Loucy (cell line): ENCODE measurements at regions not wholly inside any gene's neighbourhood (a gene's known extent, or its start where the extent isn't known, plus 50 kb on each side); places are given as distances from the start of the nearest gene placed in this dataset.

Source experiments
- H2AFZ ChIP-seq: fragments of 200-600 bp; sonication (generic); 2 replicates; pipeline ENCODE4 v1.6.0; 2016; ENCODE audit warnings: antibody characterized with exemption, mild to moderate bottlenecking, low read length, moderate library complexity
- H3F3A ChIP-seq: fragments of 200-600 bp; 2 replicates; pipeline ENCODE4 v1.6.0; 2016; ENCODE audit warnings: antibody characterized with exemption, low read depth, mild to moderate bottlenecking
- H3K27me3 ChIP-seq: fragments of 200-600 bp; sonication (generic); 2 replicates; pipeline ENCODE4 v1.6.1; 2014; ENCODE audit warnings: low read length, mild to moderate bottlenecking; ENCODE audit not compliant: insufficient read depth, poor library complexity, severe bottlenecking
- H3K36me3 ChIP-seq: fragments of 200-600 bp; sonication (generic); 2 replicates; pipeline ENCODE4 v1.6.1; 2016; ENCODE audit warnings: low read length; ENCODE audit not compliant: insufficient read depth
- H3K4me1 ChIP-seq: fragments of 200-600 bp; sonication (generic); 2 replicates; pipeline ENCODE4 v1.5.1; 2014; ENCODE audit warnings: low read length, mild to moderate bottlenecking; ENCODE audit not compliant: insufficient read depth, poor library complexity, severe bottlenecking
- H3K4me2 ChIP-seq: fragments of 200-600 bp; sonication (generic); 2 replicates; pipeline ENCODE4 v1.6.0; 2014; ENCODE audit warnings: antibody characterized with exemption, low read length, low read depth, mild to moderate bottlenecking; ENCODE audit not compliant: poor library complexity, severe bottlenecking
- H3K4me3 ChIP-seq: fragments of 200-600 bp; sonication (generic); 2 replicates; pipeline ENCODE4 v1.5.1; 2014; ENCODE audit warnings: low read length, mild to moderate bottlenecking, mixed read lengths; ENCODE audit not compliant: poor library complexity, severe bottlenecking
- H3K79me2 ChIP-seq: fragments of 200-600 bp; sonication (generic); 2 replicates; pipeline ENCODE4 v1.6.1; 2014; ENCODE audit warnings: low read length; ENCODE audit not compliant: insufficient read depth
- H3K9ac ChIP-seq: fragments of 200-600 bp; sonication (generic); 2 replicates; pipeline ENCODE4 v1.6.0; 2014; ENCODE audit warnings: mild to moderate bottlenecking, low read depth, low read length, moderate library complexity; ENCODE audit not compliant: poor library complexity, severe bottlenecking
- H3K9me2 ChIP-seq: fragments of 200-600 bp; sonication (generic); replicated peaks from 2 replicates; pipeline ENCODE4 v1.6.1; 2016; ENCODE audit warnings: low read depth, low read length, mixed read lengths
- H3K9me3 ChIP-seq: fragments of 200-600 bp; sonication (generic); 2 replicates; pipeline ENCODE4 v1.6.1; 2014; ENCODE audit warnings: mild to moderate bottlenecking, antibody characterized with exemption, low read length, low read depth; ENCODE audit not compliant: insufficient read depth
- H4K20me1 ChIP-seq: fragments of 200-600 bp; sonication (generic); 2 replicates; pipeline ENCODE4 v1.6.0; 2014; ENCODE audit warnings: antibody characterized with exemption, low read length, mild to moderate bottlenecking; ENCODE audit not compliant: insufficient read depth, poor library complexity, severe bottlenecking
- EZH2phosphoT487 ChIP-seq: fragments of 200-600 bp; IDR thresholded peaks from 2 replicates; pipeline ENCODE4 v1.6.1; 2018; ENCODE audit warnings: antibody characterized with exemption, mild to moderate bottlenecking, moderate library complexity, borderline replicate concordance
- TF ChIP-seq, protein P1 (sequence below): fragments of 200-600 bp; sonication (generic); conservative IDR thresholded peaks from 2 replicates; pipeline ENCODE4 v1.5.1; 2014; ENCODE audit warnings: mild to moderate bottlenecking, antibody characterized with exemption, low read length

DNA sequence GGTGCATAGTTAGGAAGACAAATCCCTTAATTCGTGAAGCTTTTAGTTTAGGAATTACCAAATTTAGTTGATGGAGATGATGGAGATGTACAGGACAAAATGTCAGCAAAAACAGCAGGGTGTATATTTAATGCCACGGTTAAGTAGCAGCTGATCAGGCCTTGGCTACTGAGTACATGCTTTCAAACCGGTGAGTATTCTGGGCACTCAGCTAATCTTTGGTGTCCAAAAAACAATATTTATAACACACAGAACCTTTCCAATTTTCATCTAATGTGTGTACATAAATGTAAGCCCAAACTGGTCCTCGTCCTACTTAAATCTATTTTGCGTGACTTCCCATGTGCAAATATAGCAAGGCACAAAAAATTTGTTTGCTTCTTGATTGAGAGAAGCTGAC, 703.4 kb upstream of the LINC00305 start:
- Histone ChIP-seq H3K27me3 (no peaks in the 10 kb centered on the region), H3K9ac (no peak overlapping the region), H3K4me1 (no peaks in the 10 kb centered on the region), H4K20me1 (no peaks in the 10 kb centered on the region), H3F3A (no peaks in the 10 kb centered on the region), H3K9me3 (no peaks in the 10 kb centered on the region), H3K4me3 (no peak overlapping the region), H3K36me3 (no peaks in the 10 kb centered on the region), H2AFZ (no peak overlapping the region), H3K79me2 (no peaks in the 10 kb centered on the region), H3K9me2 (no peaks in the 10 kb centered on the region), H3K4me2 (no peak overlapping the region)
- TF ChIP-seq, protein P1, sequence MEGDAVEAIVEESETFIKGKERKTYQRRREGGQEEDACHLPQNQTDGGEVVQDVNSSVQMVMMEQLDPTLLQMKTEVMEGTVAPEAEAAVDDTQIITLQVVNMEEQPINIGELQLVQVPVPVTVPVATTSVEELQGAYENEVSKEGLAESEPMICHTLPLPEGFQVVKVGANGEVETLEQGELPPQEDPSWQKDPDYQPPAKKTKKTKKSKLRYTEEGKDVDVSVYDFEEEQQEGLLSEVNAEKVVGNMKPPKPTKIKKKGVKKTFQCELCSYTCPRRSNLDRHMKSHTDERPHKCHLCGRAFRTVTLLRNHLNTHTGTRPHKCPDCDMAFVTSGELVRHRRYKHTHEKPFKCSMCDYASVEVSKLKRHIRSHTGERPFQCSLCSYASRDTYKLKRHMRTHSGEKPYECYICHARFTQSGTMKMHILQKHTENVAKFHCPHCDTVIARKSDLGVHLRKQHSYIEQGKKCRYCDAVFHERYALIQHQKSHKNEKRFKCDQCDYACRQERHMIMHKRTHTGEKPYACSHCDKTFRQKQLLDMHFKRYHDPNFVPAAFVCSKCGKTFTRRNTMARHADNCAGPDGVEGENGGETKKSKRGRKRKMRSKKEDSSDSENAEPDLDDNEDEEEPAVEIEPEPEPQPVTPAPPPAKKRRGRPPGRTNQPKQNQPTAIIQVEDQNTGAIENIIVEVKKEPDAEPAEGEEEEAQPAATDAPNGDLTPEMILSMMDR, result no peak
- TF ChIP-seq EZH2phosphoT487, result no peak

DNA sequence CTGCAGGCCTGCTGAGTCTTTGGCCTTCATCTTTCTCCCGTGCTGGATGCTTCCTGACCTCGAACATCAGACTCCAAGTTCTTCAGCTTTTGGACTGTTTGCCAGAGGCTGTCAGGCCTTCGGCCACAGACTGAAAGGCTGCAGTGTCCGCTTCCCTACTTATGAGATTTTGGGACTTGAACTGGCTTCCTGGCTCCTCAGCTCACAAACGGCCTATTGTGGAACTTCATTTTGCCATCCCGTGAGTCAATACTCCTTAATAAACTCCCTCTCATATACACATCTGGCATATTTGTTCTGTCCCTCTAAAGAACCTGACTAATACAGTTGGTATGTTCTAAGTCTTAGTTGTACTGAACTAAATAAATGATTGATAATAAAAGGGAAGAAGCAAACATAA, 702.8 kb upstream of the LINC00305 start:
- Histone ChIP-seq H3K4me1 (no peaks in the 10 kb centered on the region), H3K4me2 (no peak overlapping the region), H3K4me3 (no peak overlapping the region), H3K36me3 (no peaks in the 10 kb centered on the region), H3K9me3 (no peaks in the 10 kb centered on the region), H3F3A (no peaks in the 10 kb centered on the region), H3K27me3 (no peaks in the 10 kb centered on the region), H4K20me1 (no peaks in the 10 kb centered on the region), H2AFZ (no peak overlapping the region), H3K9ac (no peak overlapping the region), H3K79me2 (no peaks in the 10 kb centered on the region), H3K9me2 (no peaks in the 10 kb centered on the region)
- TF ChIP-seq EZH2phosphoT487, result no peak
- TF ChIP-seq, protein P1, result no peak

DNA sequence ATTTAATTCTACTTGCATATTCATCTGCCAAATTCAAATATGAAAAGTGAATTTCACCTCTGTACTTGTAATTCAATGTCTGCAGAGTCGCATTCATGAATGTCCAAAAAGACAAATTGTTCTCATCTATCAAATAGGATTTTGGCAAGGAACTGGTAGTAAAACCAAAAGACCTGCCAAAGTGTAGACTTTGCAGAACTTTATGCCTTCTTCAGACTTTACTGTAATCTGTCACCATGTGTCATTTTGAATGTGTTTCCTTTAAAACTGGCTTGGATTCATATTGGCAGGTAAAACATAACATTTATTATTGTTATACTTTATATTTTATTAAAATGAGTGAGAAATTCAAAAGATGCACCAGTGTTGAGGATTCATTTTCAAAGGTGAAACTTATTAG, 701.9 kb upstream of the LINC00305 start:
- H3K9me2 ChIP-seq, result no peaks in the 10 kb centered on the region

More for the DNA sequence above, 701.9 kb upstream of the LINC00305 start:
- H4K20me1 ChIP-seq, result no peaks in the 10 kb centered on the region
- no peak overlapping the region for H2AFZ ChIP-seq
- no peaks in the 10 kb centered on the region for H3K27me3 ChIP-seq
- H3K36me3 ChIP-seq, result no peaks in the 10 kb centered on the region
- TF ChIP-seq EZH2phosphoT487, result no peak
- TF ChIP-seq, protein P1, result no peak
- no peaks in the 10 kb centered on the region for H3K4me1 ChIP-seq
- no peak overlapping the region for H3K9ac ChIP-seq
- H3K4me2 ChIP-seq, result no peak overlapping the region
- no peaks in the 10 kb centered on the region for H3K9me3 ChIP-seq
- no peak overlapping the region for H3K4me3 ChIP-seq
- no peaks in the 10 kb centered on the region for H3F3A ChIP-seq
- no peaks in the 10 kb centered on the region for H3K79me2 ChIP-seq
